A549 (cell line): ENCODE measurements at regions not wholly inside any gene's neighbourhood (a gene's known extent, or its start where the extent isn't known, plus 50 kb on each side); places are given as distances from the start of the nearest gene placed in this dataset.

ENCODE experiments used
- ATAC-seq, 2 experiments: fragments of 200-7000 bp in 1 of 2; fragments of >200 bp in 1 of 2; cut with Nextera tagmentation in 1 of 2; cut with Tn5 transposase in 1 of 2; 3 replicates each; pipeline versions ENCODE4 v1.8.0 to v1.9.1; 2018 to 2020; ENCODE audit warnings: mild to moderate bottlenecking in 1 of 2, moderate library complexity in 1 of 2
- CTCF ChIA-PET: fragments of 300-600 bp; sonication (Branson Sonifier 250); formaldehyde crosslinking; extraction: SDS; loops from one replicate; lab custom pipeline; 2021; ENCODE audit warnings: antibody characterized with exemption, inconsistent platforms; lab: Yijun Ruan, JAX
- POLR2A ChIA-PET: fragments of 350-600 bp; formaldehyde crosslinking; extraction: SDS; loops from one replicate; lab custom pipeline; 2021; ENCODE audit warnings: antibody characterized with exemption, inconsistent platforms; lab: Yijun Ruan, JAX
- DNase-seq, 2 experiments: peaks; one replicate each; pipeline versions ENCODE4 v3.0.0 to v3.0.0-alpha.2; 2011 to 2016; ENCODE audit warnings: low read depth in 1 of 2, low spot score in 1 of 2
- FAIRE-seq: peaks from 2 replicates; lab custom pipeline; 2011; peaks lifted over from hg19 to GRCh38; lab: Jason Lieb, UNC
- H3K27ac ChIP-seq, 2 experiments: fragments of >200 bp; sonication (Bioruptor Twin); formaldehyde crosslinking; 3 replicates each; pipeline ENCODE4 v1.5.1; 2016 to 2017
- H3K4me1 ChIP-seq: fragments of >200 bp; sonication (Bioruptor Twin); formaldehyde crosslinking; 3 replicates; pipeline ENCODE4 v1.6.1; 2016
- H3K4me2 ChIP-seq: fragments of >200 bp; sonication (Bioruptor Twin); formaldehyde crosslinking; 3 replicates; pipeline ENCODE4 v1.6.1; 2016
- H3K4me3 ChIP-seq: fragments of >200 bp; sonication (Bioruptor Twin); formaldehyde crosslinking; 3 replicates; pipeline ENCODE4 v1.5.1; 2016
- H3K9me3 ChIP-seq: fragments of >200 bp; sonication (Bioruptor Twin); formaldehyde crosslinking; 3 replicates; pipeline ENCODE4 v1.6.1; 2016
- CEBPB ChIP-seq, 2 experiments: fragments of >200 bp in 1 of 2; sonication (Bioruptor Twin) in 1 of 2; formaldehyde crosslinking in 1 of 2; IDR thresholded peaks; 2 replicates each; pipeline ENCODE4 v1.6.1; 2012 to 2016
- CHD2 ChIP-seq: fragments of 150-350 bp; IDR thresholded peaks from 2 replicates; pipeline ENCODE4 v1.6.1; 2014; ENCODE audit warnings: low read length; ENCODE audit not compliant: partially characterized antibody
- CHD4 ChIP-seq: fragments of 200-600 bp; sonication (generic); IDR thresholded peaks from 2 replicates; pipeline ENCODE4 v1.6.1; 2016; ENCODE audit warnings: antibody characterized with exemption, mild to moderate bottlenecking, borderline replicate concordance
- ELK1 ChIP-seq: fragments of 150-350 bp; IDR thresholded peaks from 2 replicates; pipeline ENCODE4 v1.6.1; 2014; ENCODE audit warnings: low read depth, mild to moderate bottlenecking, low read length
- FOSB ChIP-seq: fragments of 250-450 bp; sonication (Bioruptor Pico); IDR thresholded peaks from 2 replicates; pipeline ENCODE4 v1.5.0; 2020; ENCODE audit warnings: mild to moderate bottlenecking, moderate library complexity
- FOSL2 ChIP-seq, 2 experiments: fragments of 450-650 bp in 1 of 2; fragments of >200 bp in 1 of 2; sonication (Bioruptor Twin) in 1 of 2; formaldehyde crosslinking; IDR thresholded peaks; 2 replicates each; pipeline versions ENCODE4 v1.5.0 to v1.6.1; 2016 to 2020; ENCODE audit warnings: mild to moderate bottlenecking in 1 of 2, moderate library complexity in 1 of 2
- HDAC2 ChIP-seq: fragments of 200-600 bp; sonication (generic); IDR thresholded peaks from 2 replicates; pipeline ENCODE4 v1.6.1; 2016
- HEYL ChIP-seq: fragments of 250-450 bp; sonication (Bioruptor Pico); IDR thresholded peaks from 2 replicates; pipeline ENCODE4 v1.8.0; 2021; ENCODE audit warnings: mild to moderate bottlenecking, moderate library complexity
- JUN ChIP-seq, 2 experiments: fragments of >200 bp; sonication (Bioruptor Twin); formaldehyde crosslinking; IDR thresholded peaks; 2 replicates in 1 of 2; 3 replicates in 1 of 2; pipeline ENCODE4 v1.6.1; 2016 to 2017
- JUNB ChIP-seq: fragments of >200 bp; sonication (Bioruptor Twin); formaldehyde crosslinking; IDR thresholded peaks from 2 replicates; pipeline ENCODE4 v1.6.1; 2016
- KDM1A ChIP-seq: fragments of 200-600 bp; sonication (generic); IDR thresholded peaks from 2 replicates; pipeline ENCODE4 v1.6.1; 2016; ENCODE audit warnings: low read depth, mild to moderate bottlenecking
- KDM5A ChIP-seq: fragments of 200-600 bp; sonication (generic); IDR thresholded peaks from 2 replicates; pipeline ENCODE4 v1.6.1; 2016; ENCODE audit warnings: antibody characterized with exemption, mild to moderate bottlenecking
- MAFK ChIP-seq: fragments of 450-650 bp; IDR thresholded peaks from 2 replicates; pipeline ENCODE4 v1.6.1; 2014; ENCODE audit not compliant: partially characterized antibody
- MYC ChIP-seq: IDR thresholded peaks from 2 replicates; pipeline ENCODE4 v1.6.1; 2012; ENCODE audit warnings: mild to moderate bottlenecking, inconsistent platforms, low read length, improper control_type of control experiment, borderline replicate concordance
- NPAS2 ChIP-seq: fragments of 250-450 bp; sonication (Bioruptor Pico); IDR thresholded peaks from 2 replicates; pipeline ENCODE4 v1.8.0; 2022; ENCODE audit warnings: mild to moderate bottlenecking, moderate library complexity, borderline replicate concordance
- PHF8 ChIP-seq: fragments of 200-600 bp; sonication (generic); IDR thresholded peaks from 2 replicates; pipeline ENCODE4 v1.6.1; 2016; ENCODE audit warnings: low read depth, mild to moderate bottlenecking, antibody characterized with exemption, moderate library complexity, borderline replicate concordance
- POLR2A ChIP-seq: IDR thresholded peaks from 2 replicates; pipeline ENCODE4 v1.6.1; 2012; ENCODE audit warnings: mild to moderate bottlenecking, low read length
- RNF2 ChIP-seq: fragments of 200-600 bp; sonication (generic); IDR thresholded peaks from 2 replicates; pipeline ENCODE4 v1.6.1; 2016; ENCODE audit warnings: low read depth, mild to moderate bottlenecking, antibody characterized with exemption, moderate library complexity, borderline replicate concordance
- TP53 ChIP-seq: fragments of 250-450 bp; sonication (Bioruptor Pico); IDR thresholded peaks from 2 replicates; pipeline ENCODE4 v1.5.0; 2021; ENCODE audit warnings: mild to moderate bottlenecking, moderate library complexity
- USF2 ChIP-seq: fragments of 450-650 bp; IDR thresholded peaks from 2 replicates; pipeline ENCODE4 v1.6.1; 2014; ENCODE audit warnings: antibody characterized with exemption
- WGBS: methylation state at CpG from one replicate; pipeline ENCODE4 v1.1.6; 2017; ENCODE audit errors: missing lambda C conversion rate; 5-methylcytosine and 5-hydroxymethylcytosine counted together
- TF ChIP-seq, protein P1 (sequence below): fragments of 250-450 bp; sonication (Bioruptor Pico); IDR thresholded peaks from 2 replicates; pipeline ENCODE4 v1.5.0; 2021; ENCODE audit warnings: mild to moderate bottlenecking, moderate library complexity, borderline replicate concordance
- TF ChIP-seq, protein P2 (sequence below): fragments of >200 bp; sonication (Bioruptor Twin); formaldehyde crosslinking; IDR thresholded peaks from 3 replicates; pipeline ENCODE4 v1.5.1; 2016

DNA sequence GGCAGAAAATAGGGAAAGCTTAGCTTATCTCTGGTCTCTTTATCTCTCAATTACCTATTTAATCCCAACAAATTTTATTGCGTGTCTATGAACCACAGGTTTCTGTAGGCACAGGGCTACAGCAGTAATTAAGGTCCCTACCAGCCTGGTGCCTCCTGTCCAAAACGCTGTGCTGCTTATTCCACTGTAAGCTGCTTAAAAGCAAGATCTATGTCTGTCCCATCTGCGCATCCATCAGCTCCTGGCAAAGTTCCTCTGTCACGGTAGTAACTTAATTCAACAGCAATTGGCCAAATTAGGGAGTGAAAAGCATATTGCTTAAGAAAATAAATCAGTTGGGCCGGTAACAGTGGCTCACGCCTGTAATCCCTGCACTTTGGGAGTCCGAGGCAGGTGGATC is 235.8 kb upstream of the VLDLR start:
- CTCF ChIA-PET, result no interaction called here
- no peak for FAIRE-seq

DNA sequence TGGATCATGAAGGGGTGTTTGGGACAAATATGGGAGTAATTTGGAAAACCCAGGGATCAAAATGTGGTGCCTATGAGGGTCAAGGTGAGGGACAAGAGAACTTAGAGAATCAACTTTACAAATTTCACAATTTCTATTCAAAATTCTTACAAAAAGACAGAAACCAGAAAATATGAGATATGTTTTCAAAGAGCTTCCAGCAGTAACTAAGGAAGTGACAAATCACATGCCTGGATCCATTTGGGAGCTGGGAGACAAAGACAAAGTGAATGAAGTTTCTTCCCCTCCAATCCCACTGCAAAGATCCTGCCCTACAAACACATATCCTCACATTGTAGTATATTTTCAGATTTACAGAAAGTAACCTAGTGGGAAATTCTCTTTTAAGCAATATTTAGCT is 235.0 kb upstream of the VLDLR start:
- Histone ChIP-seq H3K4me3 (no peak overlapping the region), H3K27ac (no peak overlapping the region), H3K4me2 (no peak overlapping the region), H3K9me3 (no peaks in the 10 kb centered on the region)
- DNase-seq, result no peak
- no peak for FAIRE-seq
- CTCF ChIA-PET, result no interaction called here
- TF ChIP-seq HDAC2 (no peak), JUN (IDR thresholded peaks at IDR 0.05) (no peak), CHD2 (no peak), MAFK (no peak), ELK1 (no peak), HEYL (CRISPR knock-in tag) (no peak), CHD4 (no peak), FOSB (CRISPR knock-in tag) (no peak), CEBPB (IDR thresholded peaks at IDR 0.05) (no peak)
- TF ChIP-seq, all 56 proteins: peak for 0
- H3K4me1 ChIP-seq, result no peaks in the 10 kb centered on the region
- no peak for ATAC-seq
- POLR2A ChIA-PET, result no interaction called here

More for the DNA sequence above, 235.8 kb upstream of the VLDLR start:
- WGBS, result 52% methylated on average over 7 of the region's 7 CpGs
- no peak overlapping the region for H3K4me3 ChIP-seq
- no peak overlapping the region for H3K4me2 ChIP-seq
- no peak for ATAC-seq
- no peak overlapping the region for H3K27ac ChIP-seq
- DNase-seq, result no peak
- H3K9me3 ChIP-seq, result no peaks in the 10 kb centered on the region
- POLR2A ChIA-PET, result interaction anchor here (0.6 kb wide), 1 partner anchor 213 kb away, joined by 3 read pairs; no protein-coding TSS in a partner anchor
- TF ChIP-seq, protein P1, sequence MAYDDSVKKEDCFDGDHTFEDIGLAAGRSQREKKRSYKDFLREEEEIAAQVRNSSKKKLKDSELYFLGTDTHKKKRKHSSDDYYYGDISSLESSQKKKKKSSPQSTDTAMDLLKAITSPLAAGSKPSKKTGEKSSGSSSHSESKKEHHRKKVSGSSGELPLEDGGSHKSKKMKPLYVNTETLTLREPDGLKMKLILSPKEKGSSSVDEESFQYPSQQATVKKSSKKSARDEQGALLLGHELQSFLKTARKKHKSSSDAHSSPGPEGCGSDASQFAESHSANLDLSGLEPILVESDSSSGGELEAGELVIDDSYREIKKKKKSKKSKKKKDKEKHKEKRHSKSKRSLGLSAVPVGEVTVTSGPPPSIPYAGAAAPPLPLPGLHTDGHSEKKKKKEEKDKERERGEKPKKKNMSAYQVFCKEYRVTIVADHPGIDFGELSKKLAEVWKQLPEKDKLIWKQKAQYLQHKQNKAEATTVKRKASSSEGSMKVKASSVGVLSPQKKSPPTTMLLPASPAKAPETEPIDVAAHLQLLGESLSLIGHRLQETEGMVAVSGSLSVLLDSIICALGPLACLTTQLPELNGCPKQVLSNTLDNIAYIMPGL (CRISPR knock-in tag), result no peak
- no peak for TF ChIP-seq MYC
- no peak for TF ChIP-seq POLR2A
- TF ChIP-seq RNF2, result no peak
- TF ChIP-seq, protein P2, sequence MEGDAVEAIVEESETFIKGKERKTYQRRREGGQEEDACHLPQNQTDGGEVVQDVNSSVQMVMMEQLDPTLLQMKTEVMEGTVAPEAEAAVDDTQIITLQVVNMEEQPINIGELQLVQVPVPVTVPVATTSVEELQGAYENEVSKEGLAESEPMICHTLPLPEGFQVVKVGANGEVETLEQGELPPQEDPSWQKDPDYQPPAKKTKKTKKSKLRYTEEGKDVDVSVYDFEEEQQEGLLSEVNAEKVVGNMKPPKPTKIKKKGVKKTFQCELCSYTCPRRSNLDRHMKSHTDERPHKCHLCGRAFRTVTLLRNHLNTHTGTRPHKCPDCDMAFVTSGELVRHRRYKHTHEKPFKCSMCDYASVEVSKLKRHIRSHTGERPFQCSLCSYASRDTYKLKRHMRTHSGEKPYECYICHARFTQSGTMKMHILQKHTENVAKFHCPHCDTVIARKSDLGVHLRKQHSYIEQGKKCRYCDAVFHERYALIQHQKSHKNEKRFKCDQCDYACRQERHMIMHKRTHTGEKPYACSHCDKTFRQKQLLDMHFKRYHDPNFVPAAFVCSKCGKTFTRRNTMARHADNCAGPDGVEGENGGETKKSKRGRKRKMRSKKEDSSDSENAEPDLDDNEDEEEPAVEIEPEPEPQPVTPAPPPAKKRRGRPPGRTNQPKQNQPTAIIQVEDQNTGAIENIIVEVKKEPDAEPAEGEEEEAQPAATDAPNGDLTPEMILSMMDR, result no peak
- TF ChIP-seq USF2, result no peak
- TF ChIP-seq FOSB (CRISPR knock-in tag), result no peak
- H3K4me1 ChIP-seq, result no peaks in the 10 kb centered on the region

- H3K4me2 ChIP-seq, result no peak overlapping the region
- H3K9me3 ChIP-seq, result no peaks in the 10 kb centered on the region
- no peak for ATAC-seq
- no peak for DNase-seq
- no peak overlapping the region for H3K27ac ChIP-seq
- FAIRE-seq, result no peak
- H3K4me3 ChIP-seq, result no peak overlapping the region
- POLR2A ChIA-PET, result no interaction called here
- H3K4me1 ChIP-seq, result no peaks in the 10 kb centered on the region
- no peak for TF ChIP-seq JUNB
- TF ChIP-seq NPAS2 (CRISPR knock-in tag), result no peak
- TF ChIP-seq MYC, result no peak
- TF ChIP-seq PHF8, result no peak
- no peak for TF ChIP-seq KDM1A
- no peak for TF ChIP-seq RNF2
- TF ChIP-seq CHD2, result no peak
- TF ChIP-seq, protein P1 (CRISPR knock-in tag), result no peak
- no peak for TF ChIP-seq KDM5A
- no peak for TF ChIP-seq TP53 (CRISPR knock-in tag)
- TF ChIP-seq FOSL2 (IDR thresholded peaks at IDR 0.05), result no peak
- TF ChIP-seq FOSL2 (CRISPR knock-in tag; IDR thresholded peaks at IDR 0.05), result no peak
- TF ChIP-seq FOSB (CRISPR knock-in tag), result no peak
- WGBS, result 60% methylated on average over 4 of the region's 4 CpGs
- CTCF ChIA-PET, result no interaction called here
Observed at GRCh38 chr9:2387166-2387565, 234.4 kb upstream of the VLDLR start.
